HG03280 (cell line): ENCODE measurements at regions not wholly inside any gene's neighbourhood (a gene's known extent, or its start where the extent isn't known, plus 50 kb on each side); places are given as distances from the start of the nearest gene placed in this dataset.
"Not testable (repeated sequence)": the region's sequence is repeated elsewhere in the genome, so short reads cannot be mapped to it uniquely, and the experiment has no call there.

ENCODE experiments used
- ATAC-seq: cut with Tn5 transposase; IDR thresholded peaks from one replicate; pipeline ENCODE4 v1.9.1; 2021; ENCODE audit warnings: mild to moderate bottlenecking, moderate library complexity; ENCODE audit not compliant: unreplicated experiment

GRCh38 chr20:48037798-48038197 is 252.5 kb upstream of the SULF2 start:
- not testable (repeated sequence) for ATAC-seq

GRCh38 chr20:48035961-48036731 is 250.9 kb upstream of the SULF2 start:
- ATAC-seq: no peak

- ATAC-seq: no peak
Observed at GRCh38 chr20:48034751-48035150, 249.5 kb upstream of the SULF2 start.

GRCh38 chr20:48033005-48033404 is 247.7 kb upstream of the SULF2 start:
- ATAC-seq: not testable (repeated sequence)

- ATAC-seq: no peak
Observed at GRCh38 chr20:48031122-48031521, 245.8 kb upstream of the SULF2 start.

GRCh38 chr20:48026981-48027592 is 241.8 kb upstream of the SULF2 start:
- no peak for ATAC-seq

GRCh38 chr20:48025661-48026060 is 240.4 kb upstream of the SULF2 start:
- ATAC-seq: no peak

- no peak for ATAC-seq
Observed at GRCh38 chr20:48025051-48025515, 239.8 kb upstream of the SULF2 start.

GRCh38 chr20:48024539-48024938 is 239.3 kb upstream of the SULF2 start:
- ATAC-seq: no peak

- ATAC-seq: not testable (repeated sequence)
Observed at GRCh38 chr20:48020696-48021095, 235.4 kb upstream of the SULF2 start.

GRCh38 chr20:48019940-48020339 is 234.7 kb upstream of the SULF2 start:
- no peak for ATAC-seq

GRCh38 chr20:48019496-48019895 is 234.2 kb upstream of the SULF2 start:
- no peak for ATAC-seq

- ATAC-seq: not testable (repeated sequence)
Observed at GRCh38 chr20:48018851-48019250, 233.6 kb upstream of the SULF2 start.

GRCh38 chr20:48017992-48018391 is 232.7 kb upstream of the SULF2 start:
- no peak for ATAC-seq

GRCh38 chr20:48017509-48017908 is 232.2 kb upstream of the SULF2 start:
- no peak for ATAC-seq

GRCh38 chr20:48015943-48016723 is 230.9 kb upstream of the SULF2 start:
- no peak for ATAC-seq

GRCh38 chr20:48015141-48015910 is 230.0 kb upstream of the SULF2 start:
- ATAC-seq: no peak

GRCh38 chr20:48012401-48012974 is 227.2 kb upstream of the SULF2 start:
- no peak for ATAC-seq

GRCh38 chr20:48011025-48011424 is 225.7 kb upstream of the SULF2 start:
- ATAC-seq: no peak

GRCh38 chr20:48010623-48011022 is 225.3 kb upstream of the SULF2 start:
- ATAC-seq: no peak
